ENCODE measurements at regions not wholly inside any gene's neighbourhood (a gene's known extent, or its start where the extent isn't known, plus 50 kb on each side); places are given as distances from the start of the nearest gene placed in this dataset.

- TF ChIP-seq POLR2A (IDR thresholded peaks at IDR 0.05) (no peak), CTCF (IDR thresholded peaks at IDR 0.05) (no peak)
- H3K27me3 ChIP-seq: no peaks in the 10 kb centered on the region
- H3K4me3 ChIP-seq (replicated peaks in 1 of 3): no peak overlapping the region
- no peaks in the 10 kb centered on the region for H3K4me1 ChIP-seq
- H3K9me3 ChIP-seq: no peaks in the 10 kb centered on the region
- no peak overlapping the region for H3K27ac ChIP-seq
- intact Hi-C loops (cut with DNase I): no loop called here
- H3K36me3 ChIP-seq: no peaks in the 10 kb centered on the region
- 100% methylated on average over 1 of the region's 1 CpG for WGBS, 2 donors
- no peak for DNase-seq
Observed at GRCh38 chr1:228919914-228920313, 184.6 kb downstream of the RHOU start.

GRCh38 chr1:228920831-228921230, 185.6 kb downstream of the RHOU start:
- no peaks in the 10 kb centered on the region for H3K36me3 ChIP-seq
- no peaks in the 10 kb centered on the region for H3K27me3 ChIP-seq
- H3K4me3 ChIP-seq (replicated peaks in 1 of 3): no peak overlapping the region
- 44 to 45% methylated on average over 4 of the region's 4 CpGs for WGBS, 2 donors
- no peaks in the 10 kb centered on the region for H3K9me3 ChIP-seq
- intact Hi-C loops (cut with DNase I): no loop called here
- no peak overlapping the region for H3K27ac ChIP-seq
- DNase-seq: peak; percentile 27 to 37
- TF ChIP-seq POLR2A (IDR thresholded peaks at IDR 0.05): no peak
- no peak for TF ChIP-seq CTCF (IDR thresholded peaks at IDR 0.05)
- no peaks in the 10 kb centered on the region for H3K4me1 ChIP-seq

GRCh38 chr1:228921481-228921880, 186.2 kb downstream of the RHOU start:
- no peaks in the 10 kb centered on the region for H3K27me3 ChIP-seq
- no peaks in the 10 kb centered on the region for H3K9me3 ChIP-seq
- DNase-seq: no peak
- no peak for TF ChIP-seq POLR2A (IDR thresholded peaks at IDR 0.05)
- no peak for TF ChIP-seq CTCF (IDR thresholded peaks at IDR 0.05)
- H3K4me1 ChIP-seq: no peaks in the 10 kb centered on the region
- no peaks in the 10 kb centered on the region for H3K36me3 ChIP-seq
- H3K27ac ChIP-seq: no peak overlapping the region
- WGBS, 2 donors: 70 to 73% methylated on average over 7 of the region's 7 CpGs
- intact Hi-C loops (cut with DNase I): no loop called here
- H3K4me3 ChIP-seq (replicated peaks in 1 of 3): no peak overlapping the region

- 96 to 97% methylated on average over 5 of the region's 5 CpGs for WGBS, 2 donors
- Histone ChIP-seq H3K27ac (no peak overlapping the region), H3K4me3 (replicated peaks in 1 of 3) (no peak overlapping the region), H3K27me3 (no peaks in the 10 kb centered on the region), H3K9me3 (no peaks in the 10 kb centered on the region), H3K36me3 (no peaks in the 10 kb centered on the region), H3K4me1 (no peaks in the 10 kb centered on the region)
- DNase-seq: no peak
- no peak for TF ChIP-seq POLR2A (IDR thresholded peaks at IDR 0.05)
- no peak for TF ChIP-seq CTCF (IDR thresholded peaks at IDR 0.05)
- intact Hi-C loops (cut with DNase I): no loop called here
Observed at GRCh38 chr1:228922722-228923376, 187.6 kb downstream of the RHOU start.

- TF ChIP-seq POLR2A (IDR thresholded peaks at IDR 0.05) (no peak), CTCF (IDR thresholded peaks at IDR 0.05) (no peak)
- no peak for DNase-seq
- Histone ChIP-seq H3K4me1 (no peaks in the 10 kb centered on the region), H3K4me3 (replicated peaks in 1 of 3) (no peak overlapping the region), H3K36me3 (no peaks in the 10 kb centered on the region), H3K27ac (no peak overlapping the region), H3K27me3 (no peaks in the 10 kb centered on the region), H3K9me3 (no peaks in the 10 kb centered on the region)
- WGBS, 2 donors: 95% methylated on average over 4 of the region's 4 CpGs
- intact Hi-C loops (cut with DNase I): no loop called here
Observed at GRCh38 chr1:228923973-228924686, 188.9 kb downstream of the RHOU start.
